ENCODE measurements at regions not wholly inside any gene's neighbourhood (a gene's known extent, or its start where the extent isn't known, plus 50 kb on each side); places are given as distances from the start of the nearest gene placed in this dataset.

- TF ChIP-seq CTCF (IDR thresholded peaks at IDR 0.05): no peak
- TF ChIP-seq EP300 (IDR thresholded peaks at IDR 0.05; ENCODE audit: low read depth): no peak
- TF ChIP-seq POLR2A (IDR thresholded peaks at IDR 0.05): no peak
Measured at GRCh38 chr4:147336252-147336651, 144.6 kb upstream of the EDNRA start.
